ENCODE measurements at regions not wholly inside any gene's neighbourhood (a gene's known extent, or its start where the extent isn't known, plus 50 kb on each side); places are given as distances from the start of the nearest gene placed in this dataset.
"Not testable (repeated sequence)": the region's sequence is repeated elsewhere in the genome, so short reads cannot be mapped to it uniquely, and the experiment has no call there.

DNA sequence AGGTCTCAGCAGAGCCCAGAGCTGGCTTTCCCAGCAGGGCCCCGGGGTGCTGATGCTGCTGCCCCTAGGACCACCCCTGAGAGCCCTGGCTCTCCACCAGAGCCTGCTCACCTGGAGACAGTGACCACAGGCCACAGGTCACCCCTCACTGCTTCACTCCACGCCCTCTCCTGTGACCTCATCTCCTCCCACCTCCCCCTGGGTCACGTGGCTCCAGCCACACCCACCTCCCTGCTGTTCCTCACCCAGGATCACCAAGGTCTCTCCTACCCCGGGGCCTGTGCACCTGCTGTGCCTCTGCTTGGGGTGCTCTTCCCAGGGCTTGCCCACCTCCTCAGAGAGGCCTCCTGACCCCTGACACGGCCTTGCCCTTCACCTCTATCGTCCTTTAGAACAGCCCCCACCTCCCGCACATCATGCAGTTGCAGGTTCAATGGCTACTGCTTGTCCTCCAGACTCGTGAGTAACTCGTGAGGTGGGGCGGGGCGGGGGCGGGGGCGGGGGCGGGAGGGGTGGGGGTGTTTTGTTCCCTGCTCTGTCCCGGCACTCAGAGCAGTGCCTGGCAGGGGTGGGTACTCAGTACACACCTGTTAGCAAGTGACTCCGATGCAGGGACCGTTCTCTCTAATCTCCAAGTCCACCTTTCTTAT, 468.0 kb downstream of the PREX1 start (continued):
- TF ChIP-seq, protein P1, sequence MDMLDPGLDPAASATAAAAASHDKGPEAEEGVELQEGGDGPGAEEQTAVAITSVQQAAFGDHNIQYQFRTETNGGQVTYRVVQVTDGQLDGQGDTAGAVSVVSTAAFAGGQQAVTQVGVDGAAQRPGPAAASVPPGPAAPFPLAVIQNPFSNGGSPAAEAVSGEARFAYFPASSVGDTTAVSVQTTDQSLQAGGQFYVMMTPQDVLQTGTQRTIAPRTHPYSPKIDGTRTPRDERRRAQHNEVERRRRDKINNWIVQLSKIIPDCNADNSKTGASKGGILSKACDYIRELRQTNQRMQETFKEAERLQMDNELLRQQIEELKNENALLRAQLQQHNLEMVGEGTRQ (IDR thresholded peaks at IDR 0.05; ENCODE audit: borderline replicate concordance, low read depth, low read length): peak; percentile 77
- TF ChIP-seq EED (IDR thresholded peaks at IDR 0.05; ENCODE audit: low read depth) (0 out of 2 replicates have a peak, but pooled peaks have one; percentile 37), BHLHE40 (IDR thresholded peaks at IDR 0.05; ENCODE audit: borderline replicate concordance in 1 of 2, low read depth in 2 of 2, low read length in 1 of 2) (peak; percentile 61 to 90), DPF2 (IDR thresholded peaks at IDR 0.05) (peak; percentile 42; the same call in 1 of the 2 replicates), ZNF207 (IDR thresholded peaks at IDR 0.05; ENCODE audit: borderline replicate concordance) (no peak), NFYB (IDR thresholded peaks at IDR 0.05; ENCODE audit: insufficient read depth, low read depth, low read length) (no peak), EGR1 (IDR thresholded peaks at IDR 0.05; ENCODE audit: borderline replicate concordance in 1 of 2, low read depth in 2 of 2, low read length in 2 of 2) (peak in 1 of 2 experiments; percentile 71; a peak in 1 of 3 replicates), YBX1 (IDR thresholded peaks at IDR 0.05) (no peak), RAD21 (IDR thresholded peaks at IDR 0.05; ENCODE audit: insufficient read depth, low read depth, low read length) (no peak), SMAD5 (IDR thresholded peaks at IDR 0.05; ENCODE audit: low read depth) (0 out of 2 replicates have a peak, but pooled peaks have one; percentile 33), RAD51 (IDR thresholded peaks at IDR 0.05) (peak; percentile 96), PML (IDR thresholded peaks at IDR 0.05; ENCODE audit: low read length) (peak; percentile 34; the same call in 1 of the 2 replicates), HDGF (IDR thresholded peaks at IDR 0.05) (peak; percentile 88; the same call in 1 of the 2 replicates), RUNX3 (IDR thresholded peaks at IDR 0.05; ENCODE audit: low read length) (peak; percentile 89), PAX5 (IDR thresholded peaks at IDR 0.05; ENCODE audit: borderline replicate concordance, low read depth, low read length) (peak; percentile 91), CBFB (IDR thresholded peaks at IDR 0.05; ENCODE audit: low read depth) (peak; percentile 89), EP300 (IDR thresholded peaks at IDR 0.05; ENCODE audit: borderline replicate concordance in 1 of 2, control insufficient read depth in 1 of 2, low read depth in 2 of 2, low read length in 2 of 2) (0 out of 4 replicates have a peak, but pooled peaks of 1 of the 2 experiments have one; percentile 17)
- TF ChIP-seq, protein P2, sequence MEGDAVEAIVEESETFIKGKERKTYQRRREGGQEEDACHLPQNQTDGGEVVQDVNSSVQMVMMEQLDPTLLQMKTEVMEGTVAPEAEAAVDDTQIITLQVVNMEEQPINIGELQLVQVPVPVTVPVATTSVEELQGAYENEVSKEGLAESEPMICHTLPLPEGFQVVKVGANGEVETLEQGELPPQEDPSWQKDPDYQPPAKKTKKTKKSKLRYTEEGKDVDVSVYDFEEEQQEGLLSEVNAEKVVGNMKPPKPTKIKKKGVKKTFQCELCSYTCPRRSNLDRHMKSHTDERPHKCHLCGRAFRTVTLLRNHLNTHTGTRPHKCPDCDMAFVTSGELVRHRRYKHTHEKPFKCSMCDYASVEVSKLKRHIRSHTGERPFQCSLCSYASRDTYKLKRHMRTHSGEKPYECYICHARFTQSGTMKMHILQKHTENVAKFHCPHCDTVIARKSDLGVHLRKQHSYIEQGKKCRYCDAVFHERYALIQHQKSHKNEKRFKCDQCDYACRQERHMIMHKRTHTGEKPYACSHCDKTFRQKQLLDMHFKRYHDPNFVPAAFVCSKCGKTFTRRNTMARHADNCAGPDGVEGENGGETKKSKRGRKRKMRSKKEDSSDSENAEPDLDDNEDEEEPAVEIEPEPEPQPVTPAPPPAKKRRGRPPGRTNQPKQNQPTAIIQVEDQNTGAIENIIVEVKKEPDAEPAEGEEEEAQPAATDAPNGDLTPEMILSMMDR (IDR thresholded peaks at IDR 0.05 in 2 of 3, conservative IDR thresholded peaks at IDR 0.05 in 1 of 3; ENCODE audit: control insufficient read depth in 2 of 3, extremely low read depth in 1 of 3, insufficient read depth in 1 of 3, low read depth in 3 of 3, low read length in 3 of 3): no peak
- TF ChIP-seq, protein P3, sequence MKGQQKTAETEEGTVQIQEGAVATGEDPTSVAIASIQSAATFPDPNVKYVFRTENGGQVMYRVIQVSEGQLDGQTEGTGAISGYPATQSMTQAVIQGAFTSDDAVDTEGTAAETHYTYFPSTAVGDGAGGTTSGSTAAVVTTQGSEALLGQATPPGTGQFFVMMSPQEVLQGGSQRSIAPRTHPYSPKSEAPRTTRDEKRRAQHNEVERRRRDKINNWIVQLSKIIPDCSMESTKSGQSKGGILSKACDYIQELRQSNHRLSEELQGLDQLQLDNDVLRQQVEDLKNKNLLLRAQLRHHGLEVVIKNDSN (IDR thresholded peaks at IDR 0.05; ENCODE audit: borderline replicate concordance, extremely low read length, insufficient read depth, low read depth, low read length): peak; percentile 91

DNA sequence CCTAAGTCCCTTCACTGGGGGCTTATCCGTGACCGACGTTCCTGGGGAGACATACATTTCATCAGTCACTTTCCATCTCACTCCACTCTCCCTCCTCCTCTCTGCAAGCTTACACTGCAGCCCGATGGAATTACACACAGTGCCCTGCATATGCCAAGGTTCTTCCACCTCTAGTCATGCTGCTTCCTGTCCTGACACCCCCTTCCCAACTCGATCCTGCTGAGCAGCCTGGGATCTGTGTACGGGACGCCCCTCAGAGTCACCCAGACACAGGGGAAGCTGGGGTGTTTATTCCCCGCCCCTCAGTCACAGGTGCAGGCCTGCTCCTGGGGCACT, 468.8 kb downstream of the PREX1 start:
- ChIA-PET RAD21 (ENCODE audit: unreplicated experiment) (interaction anchor here (0.9 to 2.4 kb wide), 2 partner anchors 19 to 124 kb away, joined by 3 to 20 read pairs; no protein-coding TSS in a partner anchor), POLR2A (interaction anchor here (1.5 kb wide), 1 partner anchor 19 kb away, joined by 7 read pairs; no protein-coding TSS in a partner anchor), CTCF (interaction anchor here (1.2 kb wide), 1 partner anchor 20 kb away, joined by 3 read pairs; no protein-coding TSS in a partner anchor), SMC1A (ENCODE audit: uncharacterized antibody, unreplicated experiment) (interaction anchor here (0.9 to 3.0 kb wide), 2 partner anchors 16 to 19 kb away, joined by 3 to 19 read pairs; no protein-coding TSS in a partner anchor)
- ATAC-seq; intact Hi-C loops (cut with micrococcal nuclease; ENCODE audit: unreplicated experiment); H3K9me3 ChIP-seq (replicated peaks; ENCODE audit: control insufficient read depth, insufficient read depth, low read length); H2AFZ ChIP-seq (ENCODE audit: control insufficient read depth, low read depth, low read length); FAIRE-seq; BruUV-seq (replicated peaks); H3K9ac ChIP-seq (ENCODE audit: control insufficient read depth, insufficient read depth, low read length); H4K20me1 ChIP-seq (ENCODE audit: control insufficient read depth, insufficient read depth); H3K79me2 ChIP-seq (ENCODE audit: control insufficient read depth, insufficient read depth, low read length); DNase-seq (ENCODE audit: low read depth, low spot score); H3K4me3 ChIP-seq; in situ Hi-C loops (cut with MboI); H3K4me2 ChIP-seq (ENCODE audit: control insufficient read depth, insufficient read depth); H3K36me3 ChIP-seq (ENCODE audit: control insufficient read depth in 2 of 2, insufficient read depth in 2 of 2, low read length in 1 of 2); H3K27me3 ChIP-seq (replicated peaks in 1 of 2; ENCODE audit: control insufficient read depth in 2 of 2, insufficient read depth in 2 of 2, low read length in 1 of 2): not testable (repeated sequence)
- Histone ChIP-seq H3K4me1 (ENCODE audit: control insufficient read depth, insufficient read depth, low read length) (peaks cover 28% of the 10 kb centered on the region), H3K27ac (ENCODE audit: control insufficient read depth, insufficient read depth) (peak overlapping the region; percentile 50)
- 69% methylated on average over 6 of the region's 8 CpGs for WGBS (ENCODE audit: insufficient coverage, insufficient replicate concordance, low lambda C conversion rate, missing lambda C conversion rate)
